Anterior cingulate cortex (tissue), 58 donors: ENCODE measurements at regions not wholly inside any gene's neighbourhood (a gene's known extent, or its start where the extent isn't known, plus 50 kb on each side); places are given as distances from the start of the nearest gene placed in this dataset.
A peak's percentile ranks its signal among the peaks of the same experiment; 100 is the strongest.

Experiments used
- DNase-seq, 58 donors: peaks; one replicate each; lab custom pipeline; 2025; lab: John Stamatoyannopoulos, UW

DNA sequence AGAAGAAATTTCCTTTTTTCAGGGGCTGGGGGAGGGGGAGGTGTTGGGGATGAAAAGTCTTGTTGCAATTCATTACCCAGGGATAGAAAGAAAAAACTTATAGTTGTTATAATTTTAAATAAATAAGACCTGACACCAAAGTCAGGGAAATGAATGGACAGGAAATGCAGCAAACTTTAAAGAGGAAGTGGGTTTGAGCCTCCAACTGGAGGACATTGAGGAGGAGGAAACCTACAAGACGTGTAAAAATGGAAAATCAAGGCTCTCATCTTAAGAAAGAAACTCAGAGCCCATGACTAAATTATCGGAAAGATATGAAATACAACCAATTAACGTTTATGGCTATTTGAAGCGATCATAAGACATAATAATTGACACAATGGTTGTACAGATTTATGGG is 54.4 kb downstream of the NIBAN1 start:
- DNase-seq = no peak

- DNase-seq = no peak
Measured at GRCh38 chr1:184915463-184916090, 58.7 kb downstream of the NIBAN1 start.

GRCh38 chr1:184914149-184914548 is 60.2 kb downstream of the NIBAN1 start:
- no peak for DNase-seq

DNA sequence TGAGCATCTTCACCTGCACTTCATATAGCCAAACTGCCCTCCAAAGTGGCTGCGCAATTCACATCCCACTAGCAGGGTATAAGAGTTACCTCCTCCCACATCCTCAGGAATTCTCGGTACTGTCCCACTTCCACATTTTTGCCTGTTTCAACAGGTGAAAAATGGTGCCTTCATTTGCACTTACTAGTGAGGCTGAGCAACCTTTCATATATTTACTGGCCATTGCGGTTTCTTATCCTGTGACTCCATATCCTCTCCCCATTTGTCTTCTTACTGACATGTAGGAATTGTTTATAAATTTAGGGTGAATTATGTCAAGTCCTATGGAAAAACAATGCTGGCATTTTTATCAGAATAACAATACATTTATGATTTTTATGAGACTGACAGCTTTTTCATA is 61.9 kb downstream of the NIBAN1 start:
- DNase-seq = no peak

DNA sequence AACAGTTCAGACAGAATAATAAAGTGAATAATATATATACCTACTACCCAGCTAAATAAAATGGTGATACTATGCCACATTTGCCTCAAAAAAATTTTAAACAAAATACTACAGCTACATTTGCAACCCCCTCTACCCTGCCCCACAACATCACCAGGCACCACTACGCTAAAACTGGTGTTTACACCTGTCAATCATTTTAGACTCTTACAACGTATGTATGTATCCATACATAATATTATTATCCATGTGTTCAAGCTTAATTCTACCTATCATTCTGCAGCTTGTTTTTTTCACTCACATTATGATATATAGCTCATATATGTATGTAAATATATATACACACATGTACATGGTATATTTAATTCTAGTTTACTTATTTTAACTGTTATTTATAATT is 62.5 kb downstream of the NIBAN1 start:
- DNase-seq = no peak

DNA sequence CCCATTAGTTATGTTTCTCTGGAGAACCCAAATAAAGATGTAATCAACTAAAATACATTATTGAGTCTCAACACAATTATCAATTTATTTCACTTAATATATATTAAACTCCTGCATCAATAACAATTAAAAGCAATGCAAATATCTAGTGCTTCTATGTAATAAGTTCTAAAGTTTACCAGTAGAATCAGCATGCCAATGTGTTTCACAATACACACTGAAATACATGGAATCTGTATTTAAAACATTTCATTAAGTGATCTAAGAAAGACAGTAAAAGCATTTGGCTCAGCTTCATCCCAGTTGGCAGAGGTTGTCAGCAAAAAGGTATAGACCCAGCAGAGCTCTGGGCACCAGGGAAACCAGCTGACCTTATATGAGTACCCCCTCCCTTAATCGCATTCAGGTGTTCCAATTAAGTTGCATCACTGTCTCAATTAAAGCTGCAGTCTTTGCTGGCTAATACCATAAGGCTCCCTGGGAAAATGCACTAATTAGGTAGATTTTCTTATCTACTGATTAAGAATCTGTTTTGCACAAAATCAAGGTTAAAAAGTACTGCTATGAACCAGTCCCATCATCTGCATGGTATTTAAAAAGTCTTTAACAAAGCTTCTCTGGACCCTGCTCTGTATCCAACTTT is 63.1 kb downstream of the NIBAN1 start:
- no peak for DNase-seq

DNA sequence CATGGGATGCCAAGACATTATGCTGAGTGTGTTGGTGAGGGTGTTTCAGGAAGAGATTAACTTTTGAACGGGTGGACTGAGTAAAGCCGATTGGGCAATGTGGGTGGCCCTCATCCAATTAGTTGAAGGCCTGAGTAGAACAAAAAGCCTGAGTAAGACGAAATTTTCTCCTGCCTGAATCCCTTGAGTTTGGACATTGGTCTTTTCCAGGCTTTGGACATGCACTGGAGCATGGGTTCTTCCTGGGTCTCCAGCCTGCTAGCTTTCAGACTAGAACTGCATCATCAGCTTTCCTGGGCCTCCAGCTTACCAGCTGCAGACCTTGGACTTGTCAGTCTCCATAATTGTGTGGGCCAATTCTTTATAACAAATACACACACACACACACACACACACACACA is 63.6 kb downstream of the NIBAN1 start:
- no peak for DNase-seq

- no peak for DNase-seq
Measured at GRCh38 chr1:184910005-184910404, 64.3 kb downstream of the NIBAN1 start.

DNA sequence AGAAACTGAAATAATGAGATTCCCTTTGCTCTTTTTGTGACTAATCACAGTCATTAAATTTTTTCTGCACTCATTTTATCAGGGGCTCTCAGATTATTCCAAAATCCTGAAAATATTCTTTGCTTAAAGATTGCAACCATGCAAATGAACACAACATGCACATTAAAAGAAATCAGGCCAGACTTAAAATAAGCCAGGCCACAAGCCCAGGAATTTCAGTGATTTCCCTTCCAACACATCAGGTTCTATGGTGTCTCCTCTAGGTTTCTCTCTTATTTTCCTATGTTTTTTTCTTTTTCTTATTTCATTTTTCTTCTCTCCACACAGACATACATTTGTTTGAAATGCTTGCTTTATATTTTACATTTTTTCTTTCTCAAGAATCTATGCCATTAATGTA is 65.3 kb downstream of the NIBAN1 start:
- no peak for DNase-seq

GRCh38 chr1:184908506-184908905 is 65.8 kb downstream of the NIBAN1 start:
- DNase-seq = no peak

GRCh38 chr1:184907500-184907899 is 66.8 kb downstream of the NIBAN1 start:
- no peak for DNase-seq

DNA sequence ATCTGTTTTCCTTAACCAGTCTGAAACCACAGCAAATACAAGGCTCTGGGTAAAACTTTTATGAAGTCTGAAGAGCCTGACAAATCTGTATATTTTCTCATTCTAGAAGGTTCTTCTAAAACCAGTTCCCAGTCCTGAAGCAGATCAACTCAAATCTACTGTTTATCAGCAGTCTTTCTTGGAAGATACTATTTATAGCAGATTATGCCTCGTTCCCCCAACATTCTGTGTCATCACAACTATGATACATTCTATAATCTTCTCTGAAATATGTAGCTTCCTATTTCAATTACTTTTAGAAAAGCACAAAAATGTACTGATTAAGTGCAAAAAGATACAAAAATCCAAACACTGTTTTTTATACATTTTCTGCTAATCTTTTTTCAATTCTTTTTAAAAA is 67.5 kb downstream of the NIBAN1 start:
- DNase-seq = no peak

DNA sequence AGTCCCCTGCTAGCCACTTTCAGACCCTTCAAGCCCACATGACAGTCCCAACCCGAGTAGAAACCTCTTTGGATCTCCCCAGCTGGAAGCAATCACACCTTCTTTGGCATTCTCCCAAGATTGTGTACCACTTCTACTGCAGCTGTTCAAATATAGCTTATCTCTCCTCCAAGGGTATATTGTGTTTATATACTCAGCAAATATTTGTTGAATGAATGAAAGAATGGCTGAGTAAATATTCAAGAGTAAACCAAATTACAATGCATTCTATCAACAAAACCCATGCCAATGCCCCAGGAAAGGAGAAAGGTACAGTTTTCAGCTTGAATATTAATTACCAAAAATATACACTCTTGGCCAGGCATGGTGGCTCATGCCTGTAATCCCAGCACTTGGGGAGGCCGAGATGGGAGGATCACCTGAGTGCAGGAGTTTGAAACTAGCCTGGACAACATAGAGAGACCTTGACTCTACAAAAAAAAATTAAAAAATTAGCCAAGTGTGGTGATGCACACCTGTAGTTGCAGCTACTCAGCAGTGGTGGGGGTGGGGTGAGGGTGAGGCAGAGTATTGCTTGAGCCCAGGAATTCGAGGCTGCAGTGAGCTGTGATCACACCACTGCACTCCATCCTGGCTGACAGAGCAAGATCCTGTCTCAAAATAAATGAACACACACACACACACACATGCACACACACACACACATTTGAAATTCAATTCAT is 68.5 kb downstream of the NIBAN1 start:
- no peak for DNase-seq

DNA sequence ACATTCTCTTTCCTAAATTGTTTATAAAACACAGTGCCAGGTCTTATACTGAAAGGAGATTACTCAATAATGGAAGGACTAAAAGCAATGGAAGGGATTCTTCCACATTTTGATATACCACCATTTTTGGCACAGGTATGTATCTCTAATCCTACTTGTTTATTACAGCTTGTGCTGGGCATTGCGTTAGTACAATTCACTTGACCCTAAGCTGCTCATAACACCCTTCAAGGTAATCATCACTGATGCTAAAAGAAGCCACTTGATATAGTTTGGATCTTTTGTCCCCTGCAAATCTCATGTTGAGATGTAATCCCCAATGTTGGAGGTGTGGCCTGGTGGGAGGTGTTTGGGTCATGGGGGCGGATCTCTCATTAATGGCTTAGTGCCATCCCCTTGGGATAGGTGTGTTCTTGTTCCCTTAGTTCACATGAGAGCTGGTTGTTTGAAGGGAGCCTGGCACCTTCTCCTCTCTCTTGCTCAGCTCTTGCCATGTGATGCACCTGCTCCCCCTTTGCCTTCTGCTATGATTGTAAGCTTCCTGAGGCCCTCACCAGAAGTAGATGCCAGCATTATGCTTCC is 71.1 kb downstream of the NIBAN1 start:
- DNase-seq = no peak

GRCh38 chr1:184900507-184900906 is 73.8 kb downstream of the NIBAN1 start:
- DNase-seq = no peak

DNA sequence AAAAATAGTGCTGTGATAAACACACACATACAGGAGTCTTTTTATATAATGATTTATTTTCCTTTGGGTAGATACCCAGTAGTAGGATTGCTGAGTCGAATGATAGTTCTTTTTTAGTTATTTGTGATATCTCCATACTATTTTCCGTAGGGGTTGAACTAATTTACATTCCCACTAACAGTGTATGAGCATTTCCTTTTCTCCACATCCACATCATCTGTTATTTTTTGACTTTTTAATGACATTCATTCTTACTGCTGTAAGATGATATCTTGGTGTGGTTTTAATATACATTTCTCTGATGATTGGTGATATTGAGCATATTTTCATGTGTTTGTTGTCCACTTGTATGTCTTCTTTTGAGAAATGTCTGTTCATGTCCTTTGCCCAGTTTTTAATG is 78.3 kb downstream of the NIBAN1 start:
- no peak for DNase-seq

- DNase-seq = no peak
Measured at GRCh38 chr1:184895086-184895485, 79.2 kb downstream of the NIBAN1 start.

DNA sequence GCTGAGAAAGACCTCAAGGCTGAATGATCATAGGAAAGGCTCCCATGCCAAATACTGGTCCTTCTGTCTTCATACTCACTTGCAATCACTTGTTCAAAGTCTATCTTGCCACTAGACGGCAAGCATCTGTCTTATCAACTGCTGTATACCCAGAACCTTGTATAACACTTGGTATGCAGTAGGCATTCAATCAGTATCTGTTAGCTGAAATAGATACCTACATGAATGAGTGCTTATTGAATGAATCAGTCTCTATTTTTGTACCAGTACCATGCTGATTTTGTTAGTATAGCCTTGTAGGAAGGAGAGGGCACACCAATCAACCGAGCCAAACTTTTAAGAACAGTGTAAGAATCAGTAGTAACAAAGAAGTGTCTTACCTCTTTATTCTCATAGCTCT is 80.6 kb downstream of the NIBAN1 start:
- DNase-seq = no peak

- no peak for DNase-seq
Measured at GRCh38 chr1:184892116-184892515, 82.2 kb downstream of the NIBAN1 start.

- no peak for DNase-seq
Measured at GRCh38 chr1:184891440-184891839, 82.9 kb downstream of the NIBAN1 start.

- peak in 1 of 58 donors; percentile 9 for DNase-seq
Measured at GRCh38 chr1:184890539-184890973, 83.8 kb downstream of the NIBAN1 start.

GRCh38 chr1:184889902-184890301 is 84.4 kb downstream of the NIBAN1 start:
- no peak for DNase-seq
